Pancreas (tissue), 10 donors: ENCODE measurements at regions not wholly inside any gene's neighbourhood (a gene's known extent, or its start where the extent isn't known, plus 50 kb on each side); places are given as distances from the start of the nearest gene placed in this dataset.
"Not testable (repeated sequence)": the region's sequence is repeated elsewhere in the genome, so short reads cannot be mapped to it uniquely, and the experiment has no call there.

ENCODE experiments used
- ATAC-seq, 4 donors: fragments of 200-7000 bp; cut with Tn5 transposase; one replicate each; pipeline versions ENCODE4 v1.8.0 to v1.9.1; 2020; ENCODE audit warnings: mild to moderate bottlenecking in 4 of 4, moderate library complexity in 4 of 4
- DNase-seq, 6 donors: peaks; one replicate each; pipeline ENCODE4 v3.0.0-alpha.2; 2020
- FAIRE-seq: peaks from 2 replicates; lab custom pipeline; 2012; peaks lifted over from hg19 to GRCh38; lab: Jason Lieb, UNC
- H3K27ac ChIP-seq, 4 donors: fragments of 200-600 bp; sonication (generic); 1 replicate in 3 of 4; 2 replicates in 1 of 4; pipeline versions ENCODE4 v1.5.0 to v1.8.0; 2020
- H3K27me3 ChIP-seq, 4 donors: fragments of 200-600 bp; one replicate each; pipeline ENCODE4 v1.8.0; 2021
- H3K36me3 ChIP-seq, 3 donors: fragments of 200-600 bp; sonication (generic) in 1 of 3; one replicate each; pipeline versions ENCODE4 v1.5.0 to v1.8.0; 2020 to 2021
- H3K4me1 ChIP-seq, 3 donors: fragments of 200-600 bp; one replicate each; pipeline ENCODE4 v1.8.0; 2021
- H3K4me3 ChIP-seq, 4 donors: fragments of 200-600 bp; sonication (generic) in 2 of 4; one replicate each; pipeline versions ENCODE4 v1.5.0 to v1.8.0; 2020 to 2021
- H3K9me3 ChIP-seq, 4 donors: fragments of 200-600 bp; one replicate each; pipeline ENCODE4 v1.8.0; 2021
- WGBS, 2 donors: extraction: QIAGEN DNeasy Blood & Tissue Kit; methylation state at CpG; one replicate each; pipeline ENCODE4 v1.1.7; 2013; 5-methylcytosine and 5-hydroxymethylcytosine counted together
- intact Hi-C, 3 donors: fragments of 100-400 bp; cut with DNase I; formaldehyde crosslinking; loops; one replicate each; pipeline versions ENCODE4 v1.11.1 to v1.14.2; 2022
- TF ChIP-seq, protein P1 (sequence below), 4 donors: fragments of 200-600 bp; sonication (generic) in 3 of 4; IDR thresholded peaks; one replicate each; pipeline versions ENCODE4 v1.5.0 to v1.8.0; 2021; ENCODE audit warnings: antibody characterized with exemption in 4 of 4
- donor health status: healthy with polysubstance abuse.
- donor health status: DM: no; HTN: no; CAD: no; lungs with moderate emphysema.
- donor health status: DM: no; HTN: no; CAD: no.
- donor health status: control.
- donor health status: control.
- donor health status: Bipolar disorder and iron deficiency.
- donor health status: DM: yes; HTN: yes; CAD: no.
- donor health status: DM: no; HTN: no; CAD: no.
- donor health status: DM: no; HTN: no; CAD: no.
- donor health status: DM: yes; HTN: yes; CAD: no.

DNA sequence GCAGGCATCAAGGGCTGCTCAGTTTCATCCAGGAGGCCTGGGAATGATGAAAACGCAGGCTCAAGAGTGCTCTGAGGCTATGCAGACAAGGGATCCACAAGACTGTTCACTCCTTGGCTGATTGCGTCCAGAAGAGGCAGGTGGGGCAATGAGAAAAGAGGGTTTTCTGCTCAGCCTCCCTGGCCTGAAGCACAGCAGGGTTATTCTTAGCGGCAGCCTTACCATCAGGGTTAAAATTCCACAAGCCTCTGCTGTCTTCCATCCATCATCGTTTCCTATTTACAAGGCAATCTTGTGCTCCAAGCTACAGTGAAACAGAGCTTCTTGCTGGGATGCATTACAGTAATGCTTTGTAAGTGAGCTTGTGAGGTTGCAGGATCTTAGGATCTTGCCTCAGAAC, 129.4 kb upstream of the SHH start:
- Histone ChIP-seq H3K4me3 (no peak overlapping the region), H3K4me1 (no peaks in the 10 kb centered on the region), H3K27ac (no peak overlapping the region), H3K9me3 (no peaks in the 10 kb centered on the region), H3K27me3 (no peaks in the 10 kb centered on the region), H3K36me3 (no peaks in the 10 kb centered on the region)
- WGBS, 2 donors: 28 to 39% methylated on average over 4 of the region's 4 CpGs
- DNase-seq: no peak
- TF ChIP-seq, protein P1, sequence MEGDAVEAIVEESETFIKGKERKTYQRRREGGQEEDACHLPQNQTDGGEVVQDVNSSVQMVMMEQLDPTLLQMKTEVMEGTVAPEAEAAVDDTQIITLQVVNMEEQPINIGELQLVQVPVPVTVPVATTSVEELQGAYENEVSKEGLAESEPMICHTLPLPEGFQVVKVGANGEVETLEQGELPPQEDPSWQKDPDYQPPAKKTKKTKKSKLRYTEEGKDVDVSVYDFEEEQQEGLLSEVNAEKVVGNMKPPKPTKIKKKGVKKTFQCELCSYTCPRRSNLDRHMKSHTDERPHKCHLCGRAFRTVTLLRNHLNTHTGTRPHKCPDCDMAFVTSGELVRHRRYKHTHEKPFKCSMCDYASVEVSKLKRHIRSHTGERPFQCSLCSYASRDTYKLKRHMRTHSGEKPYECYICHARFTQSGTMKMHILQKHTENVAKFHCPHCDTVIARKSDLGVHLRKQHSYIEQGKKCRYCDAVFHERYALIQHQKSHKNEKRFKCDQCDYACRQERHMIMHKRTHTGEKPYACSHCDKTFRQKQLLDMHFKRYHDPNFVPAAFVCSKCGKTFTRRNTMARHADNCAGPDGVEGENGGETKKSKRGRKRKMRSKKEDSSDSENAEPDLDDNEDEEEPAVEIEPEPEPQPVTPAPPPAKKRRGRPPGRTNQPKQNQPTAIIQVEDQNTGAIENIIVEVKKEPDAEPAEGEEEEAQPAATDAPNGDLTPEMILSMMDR (IDR thresholded peaks at IDR 0.05): no peak
- intact Hi-C loops: no loop called here
- no peak for ATAC-seq
- FAIRE-seq: no peak

DNA sequence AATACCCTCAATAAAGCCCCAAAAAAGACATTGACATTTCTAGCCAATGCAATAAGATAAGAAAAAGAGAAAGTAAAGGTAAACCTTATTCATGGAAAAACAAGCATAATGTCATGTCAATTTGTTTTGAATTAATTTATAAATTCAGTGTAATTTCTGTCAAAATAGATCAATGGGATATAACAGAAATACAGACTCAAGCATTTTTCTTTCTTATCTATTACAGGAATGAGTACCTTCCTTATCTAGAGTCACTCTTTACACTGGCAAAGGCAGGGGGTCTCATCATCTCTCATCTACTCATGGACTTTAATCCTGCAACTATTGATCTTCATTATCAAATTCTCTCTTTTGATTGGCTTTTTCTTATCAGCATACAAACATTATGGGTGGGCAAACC, 127.1 kb upstream of the SHH start:
- FAIRE-seq (no peak), DNase-seq (no peak), ATAC-seq (no peak)
- H3K9me3 ChIP-seq: no peaks in the 10 kb centered on the region
- H3K4me1 ChIP-seq: no peaks in the 10 kb centered on the region
- H3K36me3 ChIP-seq: no peaks in the 10 kb centered on the region
- peaks cover 0 to 3% (median 0%) of the 10 kb centered on the region in 4 donors for H3K27me3 ChIP-seq
- H3K4me3 ChIP-seq: no peak overlapping the region
- TF ChIP-seq, protein P1 (IDR thresholded peaks at IDR 0.05): no peak
- intact Hi-C loops: no loop called here
- no peak overlapping the region for H3K27ac ChIP-seq

DNA sequence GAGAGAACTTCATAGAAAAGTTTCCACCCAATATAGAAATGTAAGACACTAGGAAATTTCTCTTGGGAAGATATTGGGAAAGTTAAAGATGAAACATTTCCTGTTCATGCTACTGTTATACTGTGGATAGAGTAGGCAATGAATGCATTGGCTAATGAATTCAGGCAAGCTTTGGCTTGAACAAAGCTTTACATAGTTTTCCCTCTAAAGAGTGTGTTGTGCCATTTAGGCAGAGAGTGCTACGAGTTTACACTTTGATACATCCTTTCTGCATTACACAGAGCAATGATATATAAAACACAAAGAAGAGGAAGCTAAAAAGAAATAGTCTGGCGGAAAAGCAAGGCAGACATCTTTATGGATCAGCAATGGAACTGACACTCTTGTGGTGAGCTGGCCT, 125.9 kb upstream of the SHH start:
- no peaks in the 10 kb centered on the region for H3K9me3 ChIP-seq
- ATAC-seq: no peak
- FAIRE-seq: no peak
- no peaks in the 10 kb centered on the region for H3K4me1 ChIP-seq
- H3K27ac ChIP-seq: no peak overlapping the region
- no peak overlapping the region for H3K4me3 ChIP-seq
- TF ChIP-seq, protein P1 (IDR thresholded peaks at IDR 0.05): no peak
- H3K36me3 ChIP-seq: no peaks in the 10 kb centered on the region
- 27 to 41% methylated on average over 2 of the region's 2 CpGs for WGBS, 2 donors
- no peak for DNase-seq
- intact Hi-C loops: no loop called here
- peaks cover 0 to 3% (median 0%) of the 10 kb centered on the region in 4 donors for H3K27me3 ChIP-seq

DNA sequence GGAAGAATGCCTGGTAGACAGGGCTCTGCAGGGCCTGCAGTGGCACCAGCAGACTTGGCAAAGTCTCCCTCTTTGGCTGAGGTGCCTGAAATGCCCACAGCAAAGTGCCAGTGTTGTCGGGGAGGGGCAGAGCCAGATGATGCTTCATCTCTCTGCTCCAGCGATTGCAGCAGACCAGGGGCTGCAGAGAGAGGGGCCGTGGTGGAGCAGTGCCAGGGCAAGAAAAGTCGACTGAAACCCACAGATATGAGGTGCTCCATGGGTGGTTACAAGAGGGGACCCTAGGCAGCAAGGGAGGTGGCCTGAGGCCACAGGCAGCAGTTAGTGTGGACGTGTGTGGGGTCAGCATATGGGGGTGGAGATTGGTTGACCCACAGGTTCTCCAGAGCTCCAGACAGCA, 123.5 kb upstream of the SHH start:
- intact Hi-C loops: no loop called here
- DNase-seq (no peak), FAIRE-seq (no peak), ATAC-seq (no peak)
- H3K27me3 ChIP-seq: peaks cover 0 to 3% (median 0%) of the 10 kb centered on the region in 4 donors
- H3K9me3 ChIP-seq: no peaks in the 10 kb centered on the region
- H3K36me3 ChIP-seq: no peaks in the 10 kb centered on the region
- no peak overlapping the region for H3K27ac ChIP-seq
- TF ChIP-seq, protein P1 (IDR thresholded peaks at IDR 0.05): no peak
- H3K4me3 ChIP-seq: no peak overlapping the region
- 54 to 58% methylated on average over 5 of the region's 5 CpGs for WGBS, 2 donors
- H3K4me1 ChIP-seq: no peaks in the 10 kb centered on the region

DNA sequence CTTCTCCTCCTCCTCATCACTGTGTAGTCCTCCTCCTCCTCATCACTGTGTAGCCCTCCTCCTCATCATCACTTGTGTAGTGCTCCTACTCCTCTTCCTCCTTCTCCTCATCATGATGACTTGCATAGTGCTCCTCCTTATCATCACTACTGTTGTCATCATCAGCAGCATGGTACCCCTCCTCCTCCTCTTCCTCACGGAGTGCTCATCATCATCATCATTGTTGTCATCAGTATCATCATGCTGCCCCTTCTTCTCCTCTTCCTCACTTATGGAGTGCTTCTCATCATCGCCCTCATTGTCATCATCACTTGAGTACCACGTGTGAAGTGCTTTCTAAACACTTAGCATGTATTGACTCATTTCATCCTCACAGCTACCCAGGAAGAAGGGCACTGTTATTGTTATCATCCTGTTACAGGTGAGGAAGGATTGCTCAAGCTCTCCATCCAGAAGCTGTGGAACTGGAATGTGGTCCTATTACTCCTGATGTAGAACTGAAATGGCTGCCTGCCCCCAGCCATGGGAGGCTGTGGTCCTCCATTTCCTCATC, 122.8 kb upstream of the SHH start:
- DNase-seq (no peak), ATAC-seq (no peak), FAIRE-seq (no peak)
- peaks cover 0 to 3% (median 0%) of the 10 kb centered on the region in 4 donors for H3K27me3 ChIP-seq
- no peak overlapping the region for H3K27ac ChIP-seq
- H3K9me3 ChIP-seq: no peaks in the 10 kb centered on the region
- intact Hi-C loops: no loop called here
- H3K36me3 ChIP-seq: no peaks in the 10 kb centered on the region
- H3K4me1 ChIP-seq: no peaks in the 10 kb centered on the region
- TF ChIP-seq, protein P1 (IDR thresholded peaks at IDR 0.05): no peak
- H3K4me3 ChIP-seq: no peak overlapping the region
- WGBS, 2 donors: 47 to 60% methylated on average over 3 of the region's 3 CpGs

DNA sequence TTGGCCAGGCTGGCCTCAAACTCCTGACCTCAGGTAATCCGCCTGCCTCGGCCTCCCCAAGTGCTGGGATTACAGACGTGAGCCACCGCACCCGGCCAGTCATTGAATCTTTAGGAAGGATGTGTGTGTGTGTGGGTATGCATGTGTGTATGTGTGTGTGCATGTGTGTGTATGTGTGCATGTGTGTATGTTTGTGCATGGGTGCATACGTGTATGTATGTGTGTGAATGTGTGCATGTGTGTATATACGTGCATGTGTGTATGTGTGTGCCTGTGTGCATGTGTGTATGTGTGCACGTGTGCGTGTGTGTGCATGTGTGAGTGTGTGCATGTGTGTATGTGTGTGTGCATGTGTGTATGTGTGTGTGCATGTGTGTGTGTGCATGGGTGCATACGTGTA, 120.1 kb upstream of the SHH start:
- H3K4me3 ChIP-seq, FAIRE-seq, H3K9me3 ChIP-seq, H3K4me1 ChIP-seq, DNase-seq, H3K27ac ChIP-seq, intact Hi-C loops, ATAC-seq, H3K36me3 ChIP-seq, H3K27me3 ChIP-seq: not testable (repeated sequence)
- 66 to 71% methylated on average over 9 to 10 of the region's 10 CpGs for WGBS, 2 donors
